Kidney (tissue), 13 donors: ENCODE measurements at regions not wholly inside any gene's neighbourhood (a gene's known extent, or its start where the extent isn't known, plus 50 kb on each side); places are given as distances from the start of the nearest gene placed in this dataset.

Experiments used
- DNase-seq, 5 donors: peaks; one replicate each; pipeline ENCODE4 v3.0.0-alpha.2; 2013 to 2020
- FAIRE-seq: peaks from 2 replicates; lab custom pipeline; 2012; peaks lifted over from hg19 to GRCh38; lab: Jason Lieb, UNC
- H3K27ac ChIP-seq, 2 donors: one replicate each; pipeline ENCODE4 v1.7.0; 2013; ENCODE audit warnings: low read depth in 2 of 2, low read length in 2 of 2, inconsistent platforms in 1 of 2
- H3K27me3 ChIP-seq: one replicate; pipeline ENCODE4 v1.7.1; 2013; ENCODE audit warnings: low read length, inconsistent platforms; ENCODE audit not compliant: control insufficient read depth, insufficient read depth
- H3K36me3 ChIP-seq, 3 donors: one replicate each; pipeline versions ENCODE4 v1.7.0 to v1.7.1; 2013; ENCODE audit warnings: low read length in 3 of 3, control low read depth in 1 of 3, inconsistent platforms in 1 of 3; ENCODE audit not compliant: insufficient read depth in 3 of 3, control insufficient read depth in 2 of 3
- H3K4me1 ChIP-seq, 3 donors: one replicate each; pipeline versions ENCODE4 v1.7.0 to v1.7.1; 2013; ENCODE audit warnings: low read length in 3 of 3, inconsistent platforms in 1 of 3, low read depth in 1 of 3; ENCODE audit not compliant: control insufficient read depth in 2 of 3, insufficient read depth in 2 of 3
- H3K4me3 ChIP-seq, 3 donors: one replicate each; pipeline versions ENCODE4 v1.7.0 to v1.8.1; 2013; ENCODE audit warnings: low read length in 3 of 3, control low read depth in 1 of 3, inconsistent platforms in 1 of 3
- H3K9ac ChIP-seq, 3 donors: one replicate each; pipeline versions ENCODE4 v1.7.0 to v1.7.1; 2013; ENCODE audit warnings: low read length in 3 of 3, control low read depth in 1 of 3, inconsistent platforms in 1 of 3
- H3K9me3 ChIP-seq, 3 donors: one replicate each; pipeline versions ENCODE4 v1.7.0 to v1.7.1; 2013; ENCODE audit warnings: low read length in 3 of 3, control low read depth in 1 of 3, inconsistent platforms in 1 of 3; ENCODE audit not compliant: control insufficient read depth in 2 of 3, insufficient read depth in 1 of 3
- intact Hi-C: fragments of 100-400 bp; cut with DNase I; formaldehyde crosslinking; loops from one replicate; pipeline ENCODE4 v1.11.1; 2022
- TF ChIP-seq, protein P1 (sequence below): IDR thresholded peaks from 3 replicates; pipeline ENCODE4 v1.5.1; 2012; ENCODE audit warnings: mild to moderate bottlenecking, moderate library complexity, borderline replicate concordance; ENCODE audit not compliant: insufficient read depth; ENCODE audit errors: extremely low read depth
- donor health status: control.
- donor health status: control.
- donor health status: control.
- donor health status: control.
- donor health status: control.
- donor health status: DM: yes; HTN: yes; CAD: no.
- donor health status: Normal renal cell carcinoma (clear cell type).

DNA sequence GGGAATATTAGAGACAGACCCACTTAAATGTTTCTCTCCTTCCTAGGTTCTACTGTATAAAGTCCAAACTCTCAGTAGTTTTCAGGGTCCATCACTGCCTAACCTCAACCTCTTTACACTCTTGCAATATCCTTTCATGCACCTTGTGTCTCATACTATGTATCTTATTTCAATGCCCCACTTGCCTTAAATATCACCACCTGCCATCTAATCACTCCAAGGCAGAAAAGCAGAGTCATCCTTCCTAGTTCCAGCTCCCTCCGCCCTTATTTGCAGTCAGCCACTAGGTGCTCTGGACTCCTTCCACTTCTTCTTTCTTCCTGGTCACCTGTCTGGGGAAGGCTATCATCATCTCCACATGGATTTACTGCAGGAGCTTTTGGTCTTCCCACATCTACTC lies 322.0 kb downstream of the MFSD1 start:
- DNase-seq (no peak), FAIRE-seq (no peak)
- Histone ChIP-seq H3K27me3 (no peaks in the 10 kb centered on the region), H3K9ac (no peak overlapping the region), H3K9me3 (peaks cover 0 to 2% (median 0%) of the 10 kb centered on the region in 3 donors), H3K36me3 (no peaks in the 10 kb centered on the region), H3K4me1 (no peaks in the 10 kb centered on the region), H3K4me3 (no peak overlapping the region), H3K27ac (no peak overlapping the region)
- TF ChIP-seq, protein P1, sequence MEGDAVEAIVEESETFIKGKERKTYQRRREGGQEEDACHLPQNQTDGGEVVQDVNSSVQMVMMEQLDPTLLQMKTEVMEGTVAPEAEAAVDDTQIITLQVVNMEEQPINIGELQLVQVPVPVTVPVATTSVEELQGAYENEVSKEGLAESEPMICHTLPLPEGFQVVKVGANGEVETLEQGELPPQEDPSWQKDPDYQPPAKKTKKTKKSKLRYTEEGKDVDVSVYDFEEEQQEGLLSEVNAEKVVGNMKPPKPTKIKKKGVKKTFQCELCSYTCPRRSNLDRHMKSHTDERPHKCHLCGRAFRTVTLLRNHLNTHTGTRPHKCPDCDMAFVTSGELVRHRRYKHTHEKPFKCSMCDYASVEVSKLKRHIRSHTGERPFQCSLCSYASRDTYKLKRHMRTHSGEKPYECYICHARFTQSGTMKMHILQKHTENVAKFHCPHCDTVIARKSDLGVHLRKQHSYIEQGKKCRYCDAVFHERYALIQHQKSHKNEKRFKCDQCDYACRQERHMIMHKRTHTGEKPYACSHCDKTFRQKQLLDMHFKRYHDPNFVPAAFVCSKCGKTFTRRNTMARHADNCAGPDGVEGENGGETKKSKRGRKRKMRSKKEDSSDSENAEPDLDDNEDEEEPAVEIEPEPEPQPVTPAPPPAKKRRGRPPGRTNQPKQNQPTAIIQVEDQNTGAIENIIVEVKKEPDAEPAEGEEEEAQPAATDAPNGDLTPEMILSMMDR, result no peak
- intact Hi-C loops, result no loop called here

- no peaks in the 10 kb centered on the region for H3K36me3 ChIP-seq
- no peak for DNase-seq
- no peaks in the 10 kb centered on the region for H3K4me1 ChIP-seq
- H3K27ac ChIP-seq, result no peak overlapping the region
- no peak for FAIRE-seq
- intact Hi-C loops, result no loop called here
- H3K9ac ChIP-seq, result no peak overlapping the region
- no peaks in the 10 kb centered on the region for H3K27me3 ChIP-seq
- no peak overlapping the region for H3K4me3 ChIP-seq
- H3K9me3 ChIP-seq, result peaks cover 0 to 2% (median 0%) of the 10 kb centered on the region in 3 donors
- TF ChIP-seq, protein P1, result no peak
Observed at GRCh38 chr3:159126261-159127020, 324.6 kb downstream of the MFSD1 start.

- DNase-seq (no peak), FAIRE-seq (no peak)
- intact Hi-C loops, result no loop called here
- Histone ChIP-seq H3K36me3 (no peaks in the 10 kb centered on the region), H3K27me3 (no peaks in the 10 kb centered on the region), H3K4me1 (no peaks in the 10 kb centered on the region), H3K27ac (no peak overlapping the region), H3K9ac (no peak overlapping the region), H3K4me3 (no peak overlapping the region), H3K9me3 (peaks cover 0 to 2% (median 0%) of the 10 kb centered on the region in 3 donors)
- TF ChIP-seq, protein P1, result no peak
Observed at GRCh38 chr3:159127021-159127392, 325.2 kb downstream of the MFSD1 start.

GRCh38 chr3:159128628-159129027 lies 326.8 kb downstream of the MFSD1 start:
- TF ChIP-seq, protein P1, result no peak
- no peak overlapping the region for H3K4me3 ChIP-seq
- no peaks in the 10 kb centered on the region for H3K36me3 ChIP-seq
- H3K27me3 ChIP-seq, result no peaks in the 10 kb centered on the region
- H3K27ac ChIP-seq, result no peak overlapping the region
- intact Hi-C loops, result no loop called here
- peaks cover 0 to 2% (median 0%) of the 10 kb centered on the region in 3 donors for H3K9me3 ChIP-seq
- H3K4me1 ChIP-seq, result no peaks in the 10 kb centered on the region
- no peak for DNase-seq
- no peak for FAIRE-seq
- no peak overlapping the region for H3K9ac ChIP-seq
